ENCODE measurements at regions not wholly inside any gene's neighbourhood (a gene's known extent, or its start where the extent isn't known, plus 50 kb on each side); places are given as distances from the start of the nearest gene placed in this dataset.
A peak's percentile ranks its signal among the peaks of the same experiment; 100 is the strongest.

DNA sequence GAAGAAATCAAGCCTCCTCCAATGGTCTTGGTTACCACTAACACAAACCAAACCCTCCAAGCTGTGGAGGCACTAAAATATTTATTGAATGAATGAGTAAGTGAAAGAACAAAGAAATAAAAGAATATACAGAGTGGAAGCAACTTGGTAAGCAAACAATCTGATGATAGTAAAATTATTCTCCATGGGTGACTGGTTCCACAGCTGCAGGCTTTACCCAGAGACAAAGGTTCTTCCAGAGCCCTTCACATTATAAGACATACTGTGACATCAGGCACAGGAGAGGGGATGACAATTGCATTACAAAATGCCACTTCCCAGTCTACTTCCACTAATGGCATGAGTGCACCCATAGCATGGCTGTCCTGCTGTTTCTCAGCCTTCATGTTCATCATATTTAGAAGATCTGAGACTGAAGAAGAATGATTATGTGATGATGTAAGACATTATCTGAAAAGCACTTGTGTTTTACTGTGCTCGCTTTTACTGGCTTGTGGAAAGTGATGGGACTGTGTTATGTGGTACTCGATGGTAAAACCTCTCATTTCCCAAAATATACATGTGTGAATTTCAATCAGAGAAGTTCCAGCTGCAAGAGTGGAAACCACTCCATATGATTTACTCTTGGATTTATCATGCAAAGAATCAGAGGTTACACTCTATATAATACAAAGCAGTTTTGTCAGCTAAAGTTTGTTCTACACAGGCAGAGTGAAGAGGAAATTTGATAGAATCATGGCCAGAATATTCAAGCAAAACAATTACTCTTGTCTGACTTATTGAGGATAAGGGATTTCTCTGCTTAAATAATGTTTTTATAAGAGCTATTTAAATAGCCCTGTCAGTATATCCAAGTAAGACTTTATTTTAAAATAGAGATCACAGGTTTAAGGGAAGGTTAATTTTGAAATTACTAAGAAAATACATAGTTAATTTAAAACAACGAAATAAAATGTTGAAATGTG, 220.2 kb upstream of the NBEA start:
- DNase-seq: no peak
- H3K27ac ChIP-seq: no peak overlapping the region
- intact Hi-C loops (cut with DNase I): no loop called here
- TF ChIP-seq, protein P1, sequence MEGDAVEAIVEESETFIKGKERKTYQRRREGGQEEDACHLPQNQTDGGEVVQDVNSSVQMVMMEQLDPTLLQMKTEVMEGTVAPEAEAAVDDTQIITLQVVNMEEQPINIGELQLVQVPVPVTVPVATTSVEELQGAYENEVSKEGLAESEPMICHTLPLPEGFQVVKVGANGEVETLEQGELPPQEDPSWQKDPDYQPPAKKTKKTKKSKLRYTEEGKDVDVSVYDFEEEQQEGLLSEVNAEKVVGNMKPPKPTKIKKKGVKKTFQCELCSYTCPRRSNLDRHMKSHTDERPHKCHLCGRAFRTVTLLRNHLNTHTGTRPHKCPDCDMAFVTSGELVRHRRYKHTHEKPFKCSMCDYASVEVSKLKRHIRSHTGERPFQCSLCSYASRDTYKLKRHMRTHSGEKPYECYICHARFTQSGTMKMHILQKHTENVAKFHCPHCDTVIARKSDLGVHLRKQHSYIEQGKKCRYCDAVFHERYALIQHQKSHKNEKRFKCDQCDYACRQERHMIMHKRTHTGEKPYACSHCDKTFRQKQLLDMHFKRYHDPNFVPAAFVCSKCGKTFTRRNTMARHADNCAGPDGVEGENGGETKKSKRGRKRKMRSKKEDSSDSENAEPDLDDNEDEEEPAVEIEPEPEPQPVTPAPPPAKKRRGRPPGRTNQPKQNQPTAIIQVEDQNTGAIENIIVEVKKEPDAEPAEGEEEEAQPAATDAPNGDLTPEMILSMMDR (IDR thresholded peaks at IDR 0.05): no peak
- TF ChIP-seq POLR2A (IDR thresholded peaks at IDR 0.05): no peak
- no peaks in the 10 kb centered on the region for H3K36me3 ChIP-seq
- H3K4me1 ChIP-seq: peaks cover 7 to 16% of the 10 kb centered on the region in 2 donors
- no peak overlapping the region for H3K4me3 ChIP-seq (replicated peaks in 1 of 3)
- WGBS, 2 donors: 44 to 50% methylated on average over 3 of the region's 3 CpGs
- no peaks in the 10 kb centered on the region for H3K27me3 ChIP-seq
- H3K9me3 ChIP-seq: no peaks in the 10 kb centered on the region

GRCh38 chr13:34722922-34723321, 219.1 kb upstream of the NBEA start:
- intact Hi-C loops (cut with DNase I): no loop called here
- no peaks in the 10 kb centered on the region for H3K9me3 ChIP-seq
- no peak for DNase-seq
- no peak overlapping the region for H3K4me3 ChIP-seq (replicated peaks in 1 of 3)
- peaks cover 6 to 7% of the 10 kb centered on the region in 2 donors for H3K4me1 ChIP-seq
- no peaks in the 10 kb centered on the region for H3K27me3 ChIP-seq
- no peaks in the 10 kb centered on the region for H3K36me3 ChIP-seq
- TF ChIP-seq, protein P1 (IDR thresholded peaks at IDR 0.05): no peak
- no peak for TF ChIP-seq POLR2A (IDR thresholded peaks at IDR 0.05)
- H3K27ac ChIP-seq: no peak overlapping the region

DNA sequence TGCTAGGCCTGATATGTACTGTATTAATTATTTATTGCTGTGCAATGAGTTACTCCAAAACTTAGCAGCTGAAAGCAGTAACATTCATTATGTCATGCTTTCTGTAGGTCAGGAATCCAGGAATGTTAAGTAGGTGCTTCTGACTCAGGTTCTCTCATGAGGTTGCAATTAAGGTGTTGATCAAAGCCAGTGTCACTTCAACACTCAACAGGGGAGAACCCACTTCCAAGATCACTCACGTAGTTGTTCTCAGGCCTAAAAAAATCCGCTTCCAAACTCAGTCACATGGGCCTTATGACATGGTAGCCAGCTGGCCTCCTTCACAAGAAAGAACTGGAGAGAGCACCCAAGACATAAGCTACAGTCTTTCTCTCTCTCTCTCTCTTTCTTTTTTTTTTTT, 211.1 kb upstream of the NBEA start:
- peak; percentile 62 to 66 for DNase-seq
- intact Hi-C loops (cut with DNase I): no loop called here
- no peaks in the 10 kb centered on the region for H3K9me3 ChIP-seq
- no peaks in the 10 kb centered on the region for H3K36me3 ChIP-seq
- H3K4me1 ChIP-seq: peaks cover 7 to 21% of the 10 kb centered on the region in 2 donors
- no peak overlapping the region for H3K4me3 ChIP-seq (replicated peaks in 1 of 3)
- no peak for TF ChIP-seq POLR2A (IDR thresholded peaks at IDR 0.05)
- TF ChIP-seq, protein P1 (IDR thresholded peaks at IDR 0.05): no peak
- no peaks in the 10 kb centered on the region for H3K27me3 ChIP-seq
- peak overlapping the region in 2 of 3 donors; percentile 21 to 51 for H3K27ac ChIP-seq
- WGBS, 2 donors: 43 to 49% methylated on average over 2 of the region's 2 CpGs

- Histone ChIP-seq H3K9me3 (no peaks in the 10 kb centered on the region), H3K27me3 (no peaks in the 10 kb centered on the region), H3K4me1 (peaks cover 7 to 21% of the 10 kb centered on the region in 2 donors), H3K4me3 (replicated peaks in 1 of 3) (no peak overlapping the region), H3K27ac (peak overlapping the region in 2 of 3 donors; percentile 8 to 51), H3K36me3 (no peaks in the 10 kb centered on the region)
- TF ChIP-seq, protein P1 (IDR thresholded peaks at IDR 0.05): no peak
- no peak for TF ChIP-seq POLR2A (IDR thresholded peaks at IDR 0.05)
- no peak for DNase-seq
- 90 to 96% methylated on average over 4 of the region's 4 CpGs for WGBS, 2 donors
- intact Hi-C loops (cut with DNase I): no loop called here
Observed at GRCh38 chr13:34731486-34731885, 210.6 kb upstream of the NBEA start.

DNA sequence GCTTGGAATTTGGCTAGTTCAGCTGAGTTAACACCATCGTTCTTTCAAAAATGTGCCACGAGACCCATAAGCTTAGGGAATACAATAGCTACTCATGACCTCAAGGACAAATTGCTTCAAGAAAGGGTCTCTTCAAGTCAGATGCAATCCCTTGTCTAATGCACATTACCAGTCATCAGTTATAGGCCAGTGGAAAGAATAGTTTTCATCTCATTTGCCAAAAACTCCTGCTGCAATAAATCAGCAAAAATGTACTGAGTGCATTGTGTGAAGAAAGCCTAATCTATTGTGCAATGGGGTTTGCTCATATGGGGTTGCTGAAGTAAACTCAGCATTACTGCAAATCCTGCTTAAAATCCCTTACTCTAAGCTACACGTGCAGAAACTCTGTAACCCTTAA, 208.3 kb upstream of the NBEA start:
- no peaks in the 10 kb centered on the region for H3K9me3 ChIP-seq
- no peak overlapping the region for H3K4me3 ChIP-seq (replicated peaks in 1 of 3)
- 70 to 72% methylated on average over 3 of the region's 3 CpGs for WGBS, 2 donors
- TF ChIP-seq, protein P1 (IDR thresholded peaks at IDR 0.05): no peak
- TF ChIP-seq POLR2A (IDR thresholded peaks at IDR 0.05): no peak
- no peak overlapping the region for H3K27ac ChIP-seq
- no peaks in the 10 kb centered on the region for H3K36me3 ChIP-seq
- no peak for DNase-seq
- peaks cover 7 to 28% of the 10 kb centered on the region in 2 donors for H3K4me1 ChIP-seq
- intact Hi-C loops (cut with DNase I): no loop called here
- H3K27me3 ChIP-seq: no peaks in the 10 kb centered on the region

All from thyroid gland (tissue), 4 donors.